HG03095 (cell line): ENCODE measurements at regions not wholly inside any gene's neighbourhood (a gene's known extent, or its start where the extent isn't known, plus 50 kb on each side); places are given as distances from the start of the nearest gene placed in this dataset.

Source experiments
- ATAC-seq: cut with Tn5 transposase; IDR thresholded peaks from one replicate; pipeline ENCODE4 v1.9.1; 2021; ENCODE audit warnings: moderate library complexity; ENCODE audit not compliant: unreplicated experiment

DNA sequence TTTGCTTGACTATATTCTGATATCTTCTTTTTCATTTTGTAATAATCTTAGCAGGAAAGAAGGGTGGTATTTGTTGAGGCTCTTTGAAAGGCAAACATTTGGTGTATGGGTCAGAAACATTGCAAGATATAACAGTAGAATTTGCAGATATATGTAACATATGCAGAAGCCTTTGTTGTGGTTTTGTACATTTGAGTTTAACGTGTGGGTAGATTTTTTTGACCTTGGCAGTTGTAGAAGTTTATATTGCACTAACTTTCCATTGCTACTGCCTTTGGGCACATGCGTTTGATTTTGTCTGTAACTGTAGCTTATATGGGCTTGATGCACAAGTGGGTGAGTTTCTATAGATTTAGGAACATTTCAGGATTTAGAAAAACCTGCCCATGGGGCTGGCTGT lies 78.5 kb upstream of the SPRY2 start:
- ATAC-seq, result no peak

DNA sequence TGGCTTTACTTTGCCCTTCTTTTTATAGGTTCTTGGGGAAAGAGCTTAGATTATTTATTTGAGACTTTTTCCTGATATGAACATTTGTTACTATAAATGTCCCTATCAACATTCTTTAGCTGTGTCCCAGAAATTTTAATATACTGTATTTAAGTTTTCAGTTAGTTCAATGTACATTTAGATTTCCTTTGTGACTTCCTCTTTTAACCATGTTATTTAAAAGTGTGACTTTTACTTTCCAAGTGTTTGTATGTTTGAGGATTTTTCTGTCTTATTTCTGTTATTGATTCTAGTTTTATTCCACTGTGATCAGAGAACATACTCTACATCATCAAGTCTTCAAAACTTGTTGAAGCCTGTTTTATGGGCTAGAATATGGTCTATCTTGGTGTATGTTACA lies 72.7 kb upstream of the SPRY2 start:
- no peak for ATAC-seq

DNA sequence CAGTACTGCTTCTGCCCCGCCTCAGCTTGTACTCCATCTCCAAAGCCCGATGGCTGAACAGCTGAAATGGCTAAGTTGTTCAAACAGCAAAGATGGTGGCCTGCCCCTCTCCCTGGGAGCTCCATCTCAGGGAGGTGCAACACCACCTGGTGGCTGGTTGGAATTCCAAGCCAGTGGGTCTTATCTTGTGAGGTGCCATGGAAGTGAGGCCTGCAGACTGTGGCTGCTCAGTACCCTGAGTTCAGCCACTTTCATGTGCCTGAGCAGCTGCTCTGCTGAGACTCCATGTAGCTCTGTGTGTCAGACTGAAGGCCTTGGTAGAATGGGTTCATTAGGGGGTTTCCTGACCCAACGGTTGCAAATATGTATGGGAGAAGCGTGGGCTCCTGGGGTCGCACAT lies 67.3 kb upstream of the SPRY2 start:
- ATAC-seq, result no peak

DNA sequence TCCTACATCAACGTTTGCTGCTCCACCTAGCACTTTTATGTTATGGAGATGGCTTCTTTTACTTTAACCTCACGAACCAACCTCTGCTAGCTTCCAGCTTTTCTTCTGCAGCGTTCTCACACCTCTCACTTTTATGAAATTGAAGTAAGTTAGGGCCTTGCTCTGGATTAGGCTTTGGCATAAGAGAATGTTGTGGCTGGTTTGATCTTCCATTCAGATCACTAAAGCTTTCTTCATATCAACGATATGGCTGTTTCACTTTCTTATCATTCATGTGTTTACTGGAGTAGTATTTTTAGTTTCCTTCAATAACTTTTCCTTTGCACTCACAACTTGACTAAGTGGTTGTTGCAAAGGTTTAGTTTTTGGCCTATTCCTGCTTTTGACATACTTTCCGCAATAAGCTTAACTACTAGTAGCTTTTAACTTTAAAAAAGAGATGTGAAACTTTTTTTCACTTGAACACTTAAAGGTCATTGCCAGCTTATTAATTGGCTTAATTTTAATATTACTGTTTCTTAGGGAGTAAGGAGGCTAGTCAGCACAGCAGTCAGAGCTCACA lies 60.0 kb upstream of the SPRY2 start:
- ATAC-seq, result no peak

DNA sequence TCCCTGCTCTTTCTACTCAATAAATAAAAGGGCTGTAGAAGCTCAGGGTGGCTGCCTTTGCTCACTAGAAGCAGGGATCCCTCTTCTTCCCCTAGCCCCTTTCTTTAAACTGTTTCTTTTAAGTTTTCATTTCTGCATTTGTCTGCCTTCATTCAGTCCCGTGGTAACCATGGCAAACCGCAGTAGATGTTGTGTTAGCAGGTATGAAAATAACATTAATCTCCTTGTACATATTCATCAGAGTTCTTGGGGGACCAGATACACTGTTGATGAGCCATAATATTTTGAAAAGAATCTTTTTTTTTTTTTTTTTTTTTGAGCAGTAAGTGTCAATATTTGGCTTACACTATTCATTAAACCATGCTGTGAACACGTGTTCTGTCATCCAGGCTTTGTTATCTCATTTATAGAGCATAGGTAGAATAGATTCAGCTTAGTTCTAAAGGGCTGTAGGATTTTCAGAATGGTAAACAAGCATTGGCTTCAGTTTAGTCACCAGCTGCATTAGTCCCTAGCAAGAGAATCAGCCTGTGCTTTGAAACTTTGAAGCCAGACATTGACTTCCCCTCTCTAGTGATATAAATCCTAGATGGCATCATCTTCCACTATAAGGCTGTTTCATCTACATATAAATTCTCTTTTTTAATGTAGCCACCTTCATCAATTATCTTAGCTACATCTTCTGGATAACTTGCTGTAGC lies 59.4 kb upstream of the SPRY2 start:
- no peak for ATAC-seq

DNA sequence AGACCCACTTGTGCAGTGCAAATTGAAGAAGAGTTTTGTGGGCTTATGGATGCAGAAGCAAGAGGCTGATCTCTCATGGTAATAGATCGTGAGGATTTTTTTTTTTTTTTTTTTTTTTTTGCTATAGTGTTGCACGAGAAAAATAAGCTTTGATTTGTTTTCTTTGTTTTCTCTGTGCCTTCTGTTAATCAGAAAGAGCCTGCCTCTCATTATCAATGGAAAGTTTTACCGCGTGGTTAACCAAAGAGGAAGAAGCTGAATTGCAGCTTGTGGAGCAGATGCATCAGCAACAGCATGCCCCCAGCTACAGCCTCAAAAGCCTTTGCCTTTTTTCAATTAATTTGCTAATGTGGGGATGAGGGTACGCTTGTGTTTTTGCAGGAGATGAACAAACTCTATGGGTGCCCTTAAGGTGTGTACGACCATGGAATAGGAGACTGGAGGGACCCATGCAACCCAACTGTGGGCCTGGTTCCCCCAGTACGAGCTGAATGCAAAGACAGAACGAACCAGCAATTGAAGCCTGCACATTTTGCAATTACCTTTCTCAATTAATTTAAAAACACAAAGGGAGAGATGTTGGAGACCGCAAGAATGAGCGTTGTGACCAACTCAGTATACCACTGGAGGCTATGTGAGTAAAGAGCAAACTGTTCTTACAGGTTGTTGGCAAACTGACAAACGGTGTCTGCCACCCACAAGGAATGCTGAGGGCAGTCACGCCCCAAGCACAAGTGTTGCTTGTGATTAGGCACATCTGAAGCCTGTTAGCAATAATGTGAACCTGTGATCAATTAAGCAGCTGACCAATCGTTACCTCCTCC lies 58.6 kb upstream of the SPRY2 start:
- ATAC-seq, result no peak
